SK-N-SH treated with all-trans-retinoic acid at 6 μM for 48 hours (cell line): ENCODE measurements at regions not wholly inside any gene's neighbourhood (a gene's known extent, or its start where the extent isn't known, plus 50 kb on each side); places are given as distances from the start of the nearest gene placed in this dataset.
"Not testable (repeated sequence)": the region's sequence is repeated elsewhere in the genome, so short reads cannot be mapped to it uniquely, and the experiment has no call there.

Experiments used
- ATAC-seq: fragments of 200-7000 bp; cut with Tn5 transposase; 3 replicates; pipeline ENCODE4 v1.9.1; 2020; ENCODE audit warnings: mild to moderate bottlenecking, moderate library complexity
- ARNTL ChIP-seq: fragments of 450-650 bp; formaldehyde crosslinking; IDR thresholded peaks from 2 replicates; pipeline ENCODE4 v1.5.0; 2020; ENCODE audit warnings: low read depth, mild to moderate bottlenecking, moderate library complexity, borderline replicate concordance
- BACH2 ChIP-seq: fragments of 250-450 bp; sonication (Bioruptor Pico); IDR thresholded peaks from 2 replicates; pipeline ENCODE4 v1.9.0; 2021; ENCODE audit warnings: mild to moderate bottlenecking, borderline replicate concordance
- CSDC2 ChIP-seq: fragments of 250-450 bp; sonication (Bioruptor Pico); IDR thresholded peaks from 2 replicates; pipeline ENCODE4 v1.5.0; 2020; ENCODE audit warnings: mild to moderate bottlenecking, moderate library complexity
- ESRRG ChIP-seq: fragments of 250-450 bp; sonication (Bioruptor Pico); IDR thresholded peaks from 2 replicates; pipeline ENCODE4 v1.6.1; 2021; ENCODE audit warnings: mild to moderate bottlenecking
- GLIS3 ChIP-seq: fragments of 250-450 bp; sonication (Bioruptor Pico); IDR thresholded peaks from 2 replicates; pipeline ENCODE4 v1.5.0; 2020; ENCODE audit warnings: mild to moderate bottlenecking, moderate library complexity
- ISL1 ChIP-seq: fragments of 250-450 bp; sonication (Bioruptor Pico); IDR thresholded peaks from 2 replicates; pipeline ENCODE4 v2.1.2; 2022; ENCODE audit warnings: mild to moderate bottlenecking, moderate library complexity
- OSR1 ChIP-seq: fragments of 250-450 bp; sonication (Bioruptor Pico); IDR thresholded peaks from 2 replicates; pipeline ENCODE4 v1.8.0; 2022; ENCODE audit warnings: moderate library complexity, mild to moderate bottlenecking, inconsistent platforms
- PPARA ChIP-seq: fragments of 250-450 bp; sonication (Bioruptor Pico); IDR thresholded peaks from 2 replicates; pipeline ENCODE4 v1.5.0; 2020; ENCODE audit warnings: mild to moderate bottlenecking, borderline replicate concordance
- SNAI2 ChIP-seq: fragments of 250-450 bp; sonication (Bioruptor Pico); IDR thresholded peaks from 2 replicates; pipeline ENCODE4 v1.5.0; 2020; ENCODE audit warnings: mild to moderate bottlenecking, moderate library complexity
- TCF4 ChIP-seq: fragments of 250-450 bp; sonication (Bioruptor Pico); IDR thresholded peaks from 2 replicates; pipeline ENCODE4 v1.8.0; 2021; ENCODE audit warnings: mild to moderate bottlenecking, moderate library complexity, borderline replicate concordance
- TOX ChIP-seq: fragments of 250-450 bp; sonication (Bioruptor Pico); IDR thresholded peaks from 2 replicates; pipeline ENCODE4 v1.8.0; 2021; ENCODE audit warnings: mild to moderate bottlenecking, moderate library complexity, borderline replicate concordance
- ZC3H10 ChIP-seq: fragments of 250-450 bp; sonication (Bioruptor Pico); IDR thresholded peaks from 2 replicates; pipeline ENCODE4 v1.5.1; 2021; ENCODE audit warnings: mild to moderate bottlenecking, moderate library complexity
- ZFP3 ChIP-seq: fragments of 250-450 bp; sonication (Bioruptor Pico); IDR thresholded peaks from 2 replicates; pipeline ENCODE4 v1.5.0; 2020; ENCODE audit warnings: mild to moderate bottlenecking, moderate library complexity
- ZFP30 ChIP-seq: fragments of 450-650 bp; formaldehyde crosslinking; IDR thresholded peaks from 2 replicates; pipeline ENCODE4 v1.5.0; 2022; ENCODE audit warnings: mild to moderate bottlenecking, moderate library complexity
- ZNF565 ChIP-seq: fragments of 450-650 bp; formaldehyde crosslinking; conservative IDR thresholded peaks from 2 replicates; pipeline ENCODE4 v1.5.0; 2020; ENCODE audit warnings: low read depth, mild to moderate bottlenecking, moderate library complexity
- ZNF70 ChIP-seq: fragments of 450-650 bp; formaldehyde crosslinking; IDR thresholded peaks from 2 replicates; pipeline ENCODE4 v1.5.0; 2020; ENCODE audit warnings: mild to moderate bottlenecking, moderate library complexity
- TF ChIP-seq, protein P1 (sequence below): fragments of 250-450 bp; sonication (Bioruptor Pico); IDR thresholded peaks from 2 replicates; pipeline ENCODE4 v1.8.0; 2021; ENCODE audit warnings: low read depth, mild to moderate bottlenecking, moderate library complexity, borderline replicate concordance
- TF ChIP-seq, protein P2 (sequence below): fragments of 250-450 bp; sonication (Bioruptor Pico); IDR thresholded peaks from 2 replicates; pipeline ENCODE4 v1.5.1; 2020; ENCODE audit warnings: low read depth, mild to moderate bottlenecking, moderate library complexity
- TF ChIP-seq, protein P3 (sequence below): fragments of 250-450 bp; sonication (Bioruptor Pico); IDR thresholded peaks from 2 replicates; pipeline ENCODE4 v1.8.0; 2020; ENCODE audit warnings: mild to moderate bottlenecking, moderate library complexity, borderline replicate concordance
- TF ChIP-seq, protein P4 (sequence below): fragments of 250-450 bp; sonication (Bioruptor Pico); IDR thresholded peaks from 2 replicates; pipeline ENCODE4 v1.5.1; 2021; ENCODE audit warnings: mild to moderate bottlenecking, moderate library complexity
- TF ChIP-seq, protein P5 (sequence below): fragments of 250-450 bp; sonication (Bioruptor Pico); IDR thresholded peaks from 2 replicates; pipeline ENCODE4 v1.5.0; 2020; ENCODE audit warnings: mild to moderate bottlenecking, moderate library complexity

DNA sequence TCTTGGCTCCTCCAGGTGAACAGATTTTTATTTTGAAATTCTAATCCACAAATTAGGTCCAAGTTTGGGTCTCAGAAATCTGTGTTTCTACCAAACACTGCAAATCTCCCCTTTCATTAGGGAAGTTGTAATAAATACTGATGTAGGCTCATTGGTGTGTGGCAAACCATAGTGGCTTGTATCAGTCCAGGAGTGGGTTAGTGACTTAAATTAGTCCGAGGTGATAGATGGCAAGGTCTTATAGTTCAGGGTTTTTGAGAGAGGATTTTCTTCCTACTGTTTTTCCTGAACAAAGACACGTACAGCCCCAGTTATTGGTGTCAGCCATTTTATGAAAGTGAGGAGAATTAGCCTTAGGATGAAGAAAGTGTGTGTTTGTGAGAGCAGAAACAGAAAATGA lies 74.6 kb downstream of the RPRM start:
- TF ChIP-seq OSR1 (CRISPR knock-in tag): no peak
- ATAC-seq: no peak

DNA sequence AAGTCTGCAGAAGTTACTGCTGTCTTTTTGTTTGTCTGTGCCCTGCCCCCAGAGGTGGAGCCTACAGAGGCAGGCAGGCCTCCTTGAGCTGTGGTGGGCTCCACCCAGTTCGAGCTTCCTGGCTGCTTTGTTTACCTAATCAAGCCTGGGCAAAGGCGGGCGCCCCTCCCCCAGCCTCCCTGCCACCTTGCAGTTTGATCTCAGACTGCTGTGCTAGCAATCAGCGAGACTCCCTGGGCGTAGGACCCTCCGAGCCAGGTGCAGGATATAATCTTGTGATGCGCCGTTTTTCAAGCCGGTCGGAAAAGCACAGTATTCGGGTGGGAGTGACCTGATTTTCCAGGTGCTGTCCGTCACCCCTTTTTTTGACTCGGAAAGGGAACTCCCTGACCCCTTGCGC lies 75.2 kb downstream of the RPRM start:
- not testable (repeated sequence) for ATAC-seq

DNA sequence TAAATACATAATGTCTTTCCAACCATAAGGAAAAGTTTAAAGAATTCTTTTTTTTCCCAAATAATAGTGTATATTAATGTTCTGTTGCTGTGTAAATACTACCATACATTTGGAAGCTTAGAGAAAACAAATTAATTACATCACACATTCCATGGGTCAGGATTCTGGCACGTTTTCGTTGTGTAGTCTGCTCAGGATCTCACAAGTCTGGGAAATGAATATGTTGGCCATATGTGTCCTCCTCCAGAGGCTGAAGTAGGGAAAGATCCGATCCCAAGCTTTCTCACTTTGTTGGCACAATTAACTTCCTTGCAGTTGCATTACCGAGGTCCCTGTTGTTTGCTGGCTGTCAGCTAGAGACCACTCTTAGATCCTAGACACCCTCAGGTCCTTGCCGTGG lies 83.9 kb downstream of the RPRM start:
- TF ChIP-seq ESRRG (CRISPR knock-in tag): no peak
- TF ChIP-seq, protein P1, sequence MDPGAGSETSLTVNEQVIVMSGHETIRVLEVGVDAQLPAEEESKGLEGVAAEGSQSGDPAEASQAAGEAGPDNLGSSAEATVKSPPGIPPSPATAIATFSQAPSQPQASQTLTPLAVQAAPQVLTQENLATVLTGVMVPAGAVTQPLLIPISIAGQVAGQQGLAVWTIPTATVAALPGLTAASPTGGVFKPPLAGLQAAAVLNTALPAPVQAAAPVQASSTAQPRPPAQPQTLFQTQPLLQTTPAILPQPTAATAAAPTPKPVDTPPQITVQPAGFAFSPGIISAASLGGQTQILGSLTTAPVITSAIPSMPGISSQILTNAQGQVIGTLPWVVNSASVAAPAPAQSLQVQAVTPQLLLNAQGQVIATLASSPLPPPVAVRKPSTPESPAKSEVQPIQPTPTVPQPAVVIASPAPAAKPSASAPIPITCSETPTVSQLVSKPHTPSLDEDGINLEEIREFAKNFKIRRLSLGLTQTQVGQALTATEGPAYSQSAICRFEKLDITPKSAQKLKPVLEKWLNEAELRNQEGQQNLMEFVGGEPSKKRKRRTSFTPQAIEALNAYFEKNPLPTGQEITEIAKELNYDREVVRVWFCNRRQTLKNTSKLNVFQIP (CRISPR knock-in tag): no peak
- TF ChIP-seq ZNF565 (CRISPR knock-in tag): no peak
- TF ChIP-seq OSR1 (CRISPR knock-in tag): no peak
- TF ChIP-seq, protein P2, sequence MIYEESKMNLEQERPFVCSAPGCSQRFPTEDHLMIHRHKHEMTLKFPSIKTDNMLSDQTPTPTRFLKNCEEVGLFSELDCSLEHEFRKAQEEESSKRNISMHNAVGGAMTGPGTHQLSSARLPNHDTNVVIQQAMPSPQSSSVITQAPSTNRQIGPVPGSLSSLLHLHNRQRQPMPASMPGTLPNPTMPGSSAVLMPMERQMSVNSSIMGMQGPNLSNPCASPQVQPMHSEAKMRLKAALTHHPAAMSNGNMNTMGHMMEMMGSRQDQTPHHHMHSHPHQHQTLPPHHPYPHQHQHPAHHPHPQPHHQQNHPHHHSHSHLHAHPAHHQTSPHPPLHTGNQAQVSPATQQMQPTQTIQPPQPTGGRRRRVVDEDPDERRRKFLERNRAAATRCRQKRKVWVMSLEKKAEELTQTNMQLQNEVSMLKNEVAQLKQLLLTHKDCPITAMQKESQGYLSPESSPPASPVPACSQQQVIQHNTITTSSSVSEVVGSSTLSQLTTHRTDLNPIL (CRISPR knock-in tag): no peak
- ATAC-seq: no peak

DNA sequence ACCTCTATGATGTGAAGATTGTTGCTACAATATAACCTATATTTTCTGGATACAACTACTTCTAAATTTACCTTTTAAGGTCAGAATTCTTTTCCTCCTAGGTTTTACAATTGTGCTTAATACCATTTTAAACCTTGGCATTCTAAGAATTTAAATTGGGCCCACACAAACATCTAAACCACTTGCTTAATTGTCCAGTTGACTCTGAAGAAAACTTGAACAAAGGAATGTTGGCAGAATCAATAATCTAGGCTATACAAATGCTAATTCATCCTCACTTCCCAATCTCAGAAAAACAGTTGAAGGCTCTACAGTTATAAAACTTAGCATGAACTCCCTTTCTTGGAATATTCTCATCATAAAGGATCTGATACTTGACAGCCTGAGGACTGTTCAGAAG lies 84.3 kb downstream of the RPRM start:
- no peak for TF ChIP-seq CSDC2 (CRISPR knock-in tag)
- TF ChIP-seq, protein P2 (CRISPR knock-in tag): no peak
- TF ChIP-seq ISL1 (CRISPR knock-in tag): no peak
- no peak for TF ChIP-seq BACH2 (CRISPR knock-in tag)
- TF ChIP-seq ZFP3 (CRISPR knock-in tag): no peak
- TF ChIP-seq TCF4 (CRISPR knock-in tag): no peak
- TF ChIP-seq, protein P3, sequence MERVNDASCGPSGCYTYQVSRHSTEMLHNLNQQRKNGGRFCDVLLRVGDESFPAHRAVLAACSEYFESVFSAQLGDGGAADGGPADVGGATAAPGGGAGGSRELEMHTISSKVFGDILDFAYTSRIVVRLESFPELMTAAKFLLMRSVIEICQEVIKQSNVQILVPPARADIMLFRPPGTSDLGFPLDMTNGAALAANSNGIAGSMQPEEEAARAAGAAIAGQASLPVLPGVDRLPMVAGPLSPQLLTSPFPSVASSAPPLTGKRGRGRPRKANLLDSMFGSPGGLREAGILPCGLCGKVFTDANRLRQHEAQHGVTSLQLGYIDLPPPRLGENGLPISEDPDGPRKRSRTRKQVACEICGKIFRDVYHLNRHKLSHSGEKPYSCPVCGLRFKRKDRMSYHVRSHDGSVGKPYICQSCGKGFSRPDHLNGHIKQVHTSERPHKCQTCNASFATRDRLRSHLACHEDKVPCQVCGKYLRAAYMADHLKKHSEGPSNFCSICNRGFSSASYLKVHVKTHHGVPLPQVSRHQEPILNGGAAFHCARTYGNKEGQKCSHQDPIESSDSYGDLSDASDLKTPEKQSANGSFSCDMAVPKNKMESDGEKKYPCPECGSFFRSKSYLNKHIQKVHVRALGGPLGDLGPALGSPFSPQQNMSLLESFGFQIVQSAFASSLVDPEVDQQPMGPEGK (CRISPR knock-in tag): no peak
- no peak for TF ChIP-seq GLIS3 (CRISPR knock-in tag)
- no peak for TF ChIP-seq ZNF565 (CRISPR knock-in tag)
- TF ChIP-seq PPARA (CRISPR knock-in tag): no peak
- no peak for TF ChIP-seq TOX
- TF ChIP-seq ESRRG (CRISPR knock-in tag): no peak
- no peak for TF ChIP-seq ARNTL (CRISPR knock-in tag)
- TF ChIP-seq, protein P4, sequence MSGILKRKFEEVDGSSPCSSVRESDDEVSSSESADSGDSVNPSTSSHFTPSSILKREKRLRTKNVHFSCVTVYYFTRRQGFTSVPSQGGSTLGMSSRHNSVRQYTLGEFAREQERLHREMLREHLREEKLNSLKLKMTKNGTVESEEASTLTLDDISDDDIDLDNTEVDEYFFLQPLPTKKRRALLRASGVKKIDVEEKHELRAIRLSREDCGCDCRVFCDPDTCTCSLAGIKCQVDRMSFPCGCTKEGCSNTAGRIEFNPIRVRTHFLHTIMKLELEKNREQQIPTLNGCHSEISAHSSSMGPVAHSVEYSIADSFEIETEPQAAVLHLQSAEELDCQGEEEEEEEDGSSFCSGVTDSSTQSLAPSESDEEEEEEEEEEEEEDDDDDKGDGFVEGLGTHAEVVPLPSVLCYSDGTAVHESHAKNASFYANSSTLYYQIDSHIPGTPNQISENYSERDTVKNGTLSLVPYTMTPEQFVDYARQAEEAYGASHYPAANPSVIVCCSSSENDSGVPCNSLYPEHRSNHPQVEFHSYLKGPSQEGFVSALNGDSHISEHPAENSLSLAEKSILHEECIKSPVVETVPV: no peak
- no peak for TF ChIP-seq ZFP30
- TF ChIP-seq, protein P5, sequence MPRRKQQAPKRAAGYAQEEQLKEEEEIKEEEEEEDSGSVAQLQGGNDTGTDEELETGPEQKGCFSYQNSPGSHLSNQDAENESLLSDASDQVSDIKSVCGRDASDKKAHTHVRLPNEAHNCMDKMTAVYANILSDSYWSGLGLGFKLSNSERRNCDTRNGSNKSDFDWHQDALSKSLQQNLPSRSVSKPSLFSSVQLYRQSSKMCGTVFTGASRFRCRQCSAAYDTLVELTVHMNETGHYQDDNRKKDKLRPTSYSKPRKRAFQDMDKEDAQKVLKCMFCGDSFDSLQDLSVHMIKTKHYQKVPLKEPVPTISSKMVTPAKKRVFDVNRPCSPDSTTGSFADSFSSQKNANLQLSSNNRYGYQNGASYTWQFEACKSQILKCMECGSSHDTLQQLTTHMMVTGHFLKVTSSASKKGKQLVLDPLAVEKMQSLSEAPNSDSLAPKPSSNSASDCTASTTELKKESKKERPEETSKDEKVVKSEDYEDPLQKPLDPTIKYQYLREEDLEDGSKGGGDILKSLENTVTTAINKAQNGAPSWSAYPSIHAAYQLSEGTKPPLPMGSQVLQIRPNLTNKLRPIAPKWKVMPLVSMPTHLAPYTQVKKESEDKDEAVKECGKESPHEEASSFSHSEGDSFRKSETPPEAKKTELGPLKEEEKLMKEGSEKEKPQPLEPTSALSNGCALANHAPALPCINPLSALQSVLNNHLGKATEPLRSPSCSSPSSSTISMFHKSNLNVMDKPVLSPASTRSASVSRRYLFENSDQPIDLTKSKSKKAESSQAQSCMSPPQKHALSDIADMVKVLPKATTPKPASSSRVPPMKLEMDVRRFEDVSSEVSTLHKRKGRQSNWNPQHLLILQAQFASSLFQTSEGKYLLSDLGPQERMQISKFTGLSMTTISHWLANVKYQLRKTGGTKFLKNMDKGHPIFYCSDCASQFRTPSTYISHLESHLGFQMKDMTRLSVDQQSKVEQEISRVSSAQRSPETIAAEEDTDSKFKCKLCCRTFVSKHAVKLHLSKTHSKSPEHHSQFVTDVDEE: no peak
- TF ChIP-seq ZNF70 (CRISPR knock-in tag): no peak
- no peak for TF ChIP-seq SNAI2 (CRISPR knock-in tag)
- TF ChIP-seq ZC3H10 (CRISPR knock-in tag): no peak
- TF ChIP-seq, protein P1 (CRISPR knock-in tag): no peak
- ATAC-seq: no peak
